IgD-negative memory B cell (primary cell): ENCODE measurements at regions not wholly inside any gene's neighbourhood (a gene's known extent, or its start where the extent isn't known, plus 50 kb on each side); places are given as distances from the start of the nearest gene placed in this dataset.

Source experiments
- H3K27ac Mint-ChIP-seq, 3 donors: one replicate each; pipeline ENCODE4 v1.8.0; 2020 to 2022; ENCODE audit warnings: mild to moderate bottlenecking in 3 of 3, mixed read lengths in 3 of 3, moderate library complexity in 1 of 3
- H3K27me3 Mint-ChIP-seq: one replicate; pipeline ENCODE4 v1.8.0; 2021; ENCODE audit warnings: mixed read lengths
- H3K36me3 Mint-ChIP-seq: one replicate; pipeline ENCODE4 v1.8.0; 2020; ENCODE audit warnings: mild to moderate bottlenecking, mixed read lengths
- H3K4me1 Mint-ChIP-seq, 3 donors: one replicate each; pipeline ENCODE4 v1.8.0; 2020 to 2022; ENCODE audit warnings: mixed read lengths in 3 of 3, mild to moderate bottlenecking in 1 of 3
- H3K4me3 Mint-ChIP-seq, 4 donors: one replicate each; pipeline ENCODE4 v1.8.0; 2020 to 2022; ENCODE audit warnings: mild to moderate bottlenecking in 4 of 4, mixed read lengths in 4 of 4, moderate library complexity in 3 of 4
- H3K9me3 Mint-ChIP-seq, 3 donors: one replicate each; pipeline ENCODE4 v1.8.0; 2020 to 2021; ENCODE audit warnings: mixed read lengths in 3 of 3, mild to moderate bottlenecking in 1 of 3

- no peaks in the 10 kb centered on the region for H3K36me3 Mint-ChIP-seq
- H3K9me3 Mint-ChIP-seq: peaks cover 0 to 7% (median 0%) of the 10 kb centered on the region in 3 donors
- no peak overlapping the region for H3K4me3 Mint-ChIP-seq
- no peak overlapping the region for H3K27ac Mint-ChIP-seq
- H3K4me1 Mint-ChIP-seq: no peaks in the 10 kb centered on the region
- no peaks in the 10 kb centered on the region for H3K27me3 Mint-ChIP-seq
These were observed 273.7 kb downstream of the NOL4 start for GRCh38 chr18:33951031-33951430.

GRCh38 chr18:33946336-33946735 lies 278.4 kb downstream of the NOL4 start:
- Mint-ChIP-seq H3K4me1 (no peaks in the 10 kb centered on the region), H3K4me3 (no peak overlapping the region)

GRCh38 chr18:33944493-33944892 lies 280.2 kb downstream of the NOL4 start:
- peaks cover 0 to 9% (median 3%) of the 10 kb centered on the region in 3 donors for H3K9me3 Mint-ChIP-seq
- no peaks in the 10 kb centered on the region for H3K27me3 Mint-ChIP-seq
- no peak overlapping the region for H3K27ac Mint-ChIP-seq
- no peaks in the 10 kb centered on the region for H3K36me3 Mint-ChIP-seq
- no peaks in the 10 kb centered on the region for H3K4me1 Mint-ChIP-seq
- H3K4me3 Mint-ChIP-seq: no peak overlapping the region

More at GRCh38 chr18:33946336-33946735, 278.4 kb downstream of the NOL4 start:
- H3K36me3 Mint-ChIP-seq: no peaks in the 10 kb centered on the region
- peaks cover 0 to 9% (median 2%) of the 10 kb centered on the region in 3 donors for H3K9me3 Mint-ChIP-seq
- no peak overlapping the region for H3K27ac Mint-ChIP-seq
- no peaks in the 10 kb centered on the region for H3K27me3 Mint-ChIP-seq

- H3K4me3 Mint-ChIP-seq: no peak overlapping the region
- no peaks in the 10 kb centered on the region for H3K27me3 Mint-ChIP-seq
- no peaks in the 10 kb centered on the region for H3K36me3 Mint-ChIP-seq
- no peaks in the 10 kb centered on the region for H3K4me1 Mint-ChIP-seq
- peaks cover 3 to 7% (median 6%) of the 10 kb centered on the region in 3 donors for H3K9me3 Mint-ChIP-seq
- no peak overlapping the region for H3K27ac Mint-ChIP-seq
These were observed 287.4 kb downstream of the NOL4 start for GRCh38 chr18:33937270-33937816.

GRCh38 chr18:33934258-33934657 lies 290.5 kb downstream of the NOL4 start:
- H3K27me3 Mint-ChIP-seq: no peaks in the 10 kb centered on the region
- no peak overlapping the region for H3K4me3 Mint-ChIP-seq
- H3K27ac Mint-ChIP-seq: no peak overlapping the region
- H3K9me3 Mint-ChIP-seq: peaks cover 3 to 12% (median 5%) of the 10 kb centered on the region in 3 donors
- H3K4me1 Mint-ChIP-seq: no peaks in the 10 kb centered on the region
- H3K36me3 Mint-ChIP-seq: no peaks in the 10 kb centered on the region

- H3K27ac Mint-ChIP-seq: no peak overlapping the region
- peaks cover 0 to 6% (median 2%) of the 10 kb centered on the region in 3 donors for H3K9me3 Mint-ChIP-seq
- H3K36me3 Mint-ChIP-seq: no peaks in the 10 kb centered on the region
- H3K27me3 Mint-ChIP-seq: no peaks in the 10 kb centered on the region
- H3K4me3 Mint-ChIP-seq: no peak overlapping the region
- H3K4me1 Mint-ChIP-seq: no peaks in the 10 kb centered on the region
These were observed 296.5 kb downstream of the NOL4 start for GRCh38 chr18:33928231-33928630.

- Mint-ChIP-seq H3K36me3 (no peaks in the 10 kb centered on the region), H3K27ac (no peak overlapping the region), H3K4me1 (peaks cover 0 to 2% (median 0%) of the 10 kb centered on the region in 3 donors), H3K4me3 (no peak overlapping the region), H3K27me3 (no peaks in the 10 kb centered on the region), H3K9me3 (peaks cover 0 to 7% (median 0%) of the 10 kb centered on the region in 3 donors)
These were observed 300.1 kb downstream of the NOL4 start for GRCh38 chr18:33924576-33924975.

- H3K36me3 Mint-ChIP-seq: no peaks in the 10 kb centered on the region
- peaks cover 0 to 7% (median 0%) of the 10 kb centered on the region in 3 donors for H3K9me3 Mint-ChIP-seq
- H3K27me3 Mint-ChIP-seq: no peaks in the 10 kb centered on the region
- no peak overlapping the region for H3K27ac Mint-ChIP-seq
- no peak overlapping the region for H3K4me3 Mint-ChIP-seq
- peaks cover 0 to 2% (median 0%) of the 10 kb centered on the region in 3 donors for H3K4me1 Mint-ChIP-seq
These were observed 300.7 kb downstream of the NOL4 start for GRCh38 chr18:33923980-33924379.

- Mint-ChIP-seq H3K27me3 (no peaks in the 10 kb centered on the region), H3K27ac (no peak overlapping the region)
These were observed 306.1 kb downstream of the NOL4 start for GRCh38 chr18:33918571-33918970.

GRCh38 chr18:33916200-33916599 lies 308.5 kb downstream of the NOL4 start:
- Mint-ChIP-seq H3K36me3 (no peaks in the 10 kb centered on the region), H3K27ac (no peak overlapping the region), H3K4me3 (no peak overlapping the region)

More at GRCh38 chr18:33918571-33918970, 306.1 kb downstream of the NOL4 start:
- H3K9me3 Mint-ChIP-seq: peaks cover 0 to 9% (median 4%) of the 10 kb centered on the region in 3 donors
- H3K4me3 Mint-ChIP-seq: no peak overlapping the region
- H3K36me3 Mint-ChIP-seq: no peaks in the 10 kb centered on the region
- H3K4me1 Mint-ChIP-seq: peaks cover 0 to 2% (median 0%) of the 10 kb centered on the region in 3 donors

GRCh38 chr18:33914399-33914798 lies 310.3 kb downstream of the NOL4 start:
- Mint-ChIP-seq H3K27ac (no peak overlapping the region), H3K36me3 (no peaks in the 10 kb centered on the region), H3K4me3 (no peak overlapping the region), H3K27me3 (no peaks in the 10 kb centered on the region), H3K4me1 (no peaks in the 10 kb centered on the region), H3K9me3 (peaks cover 0 to 6% (median 2%) of the 10 kb centered on the region in 3 donors)

More at GRCh38 chr18:33916200-33916599, 308.5 kb downstream of the NOL4 start:
- Mint-ChIP-seq H3K27me3 (no peaks in the 10 kb centered on the region), H3K4me1 (no peaks in the 10 kb centered on the region), H3K9me3 (peaks cover 0 to 8% (median 4%) of the 10 kb centered on the region in 3 donors)

GRCh38 chr18:33906046-33906445 lies 318.7 kb downstream of the NOL4 start:
- Mint-ChIP-seq H3K4me1 (no peaks in the 10 kb centered on the region), H3K36me3 (no peaks in the 10 kb centered on the region), H3K4me3 (no peak overlapping the region), H3K27ac (no peak overlapping the region), H3K27me3 (no peaks in the 10 kb centered on the region), H3K9me3 (peaks cover 3 to 14% (median 12%) of the 10 kb centered on the region in 3 donors)

- Mint-ChIP-seq H3K4me1 (no peaks in the 10 kb centered on the region), H3K27ac (no peak overlapping the region)
These were observed 322.7 kb downstream of the NOL4 start for GRCh38 chr18:33901894-33902512.

GRCh38 chr18:33900638-33901037 lies 322.6 kb downstream of the ASXL3 start:
- Mint-ChIP-seq H3K27ac (no peak overlapping the region), H3K27me3 (no peaks in the 10 kb centered on the region)

More at GRCh38 chr18:33901894-33902512, 322.7 kb downstream of the NOL4 start:
- no peak overlapping the region for H3K4me3 Mint-ChIP-seq
- H3K9me3 Mint-ChIP-seq: peaks cover 8 to 22% (median 10%) of the 10 kb centered on the region in 3 donors
- no peaks in the 10 kb centered on the region for H3K27me3 Mint-ChIP-seq
- no peaks in the 10 kb centered on the region for H3K36me3 Mint-ChIP-seq

GRCh38 chr18:33898427-33898826 lies 320.4 kb downstream of the ASXL3 start:
- Mint-ChIP-seq H3K4me3 (no peak overlapping the region), H3K9me3 (peaks cover 6 to 21% (median 11%) of the 10 kb centered on the region in 3 donors)

More at GRCh38 chr18:33900638-33901037, 322.6 kb downstream of the ASXL3 start:
- Mint-ChIP-seq H3K4me1 (no peaks in the 10 kb centered on the region), H3K36me3 (no peaks in the 10 kb centered on the region), H3K4me3 (no peak overlapping the region), H3K9me3 (peaks cover 7 to 22% (median 21%) of the 10 kb centered on the region in 3 donors)

GRCh38 chr18:33878213-33878612 lies 300.2 kb downstream of the ASXL3 start:
- H3K4me1 Mint-ChIP-seq: no peaks in the 10 kb centered on the region
- H3K36me3 Mint-ChIP-seq: no peaks in the 10 kb centered on the region
- no peaks in the 10 kb centered on the region for H3K27me3 Mint-ChIP-seq
- peaks cover 0 to 2% (median under 1%) of the 10 kb centered on the region in 3 donors for H3K9me3 Mint-ChIP-seq
- H3K4me3 Mint-ChIP-seq: no peak overlapping the region
- H3K27ac Mint-ChIP-seq: no peak overlapping the region

More at GRCh38 chr18:33898427-33898826, 320.4 kb downstream of the ASXL3 start:
- H3K27ac Mint-ChIP-seq: no peak overlapping the region
- no peaks in the 10 kb centered on the region for H3K36me3 Mint-ChIP-seq
- H3K4me1 Mint-ChIP-seq: no peaks in the 10 kb centered on the region
- H3K27me3 Mint-ChIP-seq: no peaks in the 10 kb centered on the region
